IPS DF 6.9 (cell line): ENCODE measurements at regions not wholly inside any gene's neighbourhood (a gene's known extent, or its start where the extent isn't known, plus 50 kb on each side); places are given as distances from the start of the nearest gene placed in this dataset.
"Not testable (repeated sequence)": the region's sequence is repeated elsewhere in the genome, so short reads cannot be mapped to it uniquely, and the experiment has no call there.

Experiments
- DNase-seq: peaks from one replicate; pipeline ENCODE4 v3.0.0-alpha.2; 2013; ENCODE audit warnings: low read depth, low spot score
- H3K27ac ChIP-seq: one replicate; pipeline ENCODE4 v1.5.1; 2013; ENCODE audit warnings: low read length, control low read depth
- H3K27me3 ChIP-seq: 2 replicates; pipeline ENCODE4 v1.6.1; 2013; ENCODE audit warnings: mild to moderate bottlenecking, low read length; ENCODE audit not compliant: control insufficient read depth, insufficient read depth
- H3K36me3 ChIP-seq: 2 replicates; pipeline ENCODE4 v1.6.1; 2013; ENCODE audit warnings: low read length; ENCODE audit not compliant: control insufficient read depth, insufficient read depth
- H3K4me1 ChIP-seq: 2 replicates; pipeline ENCODE4 v1.6.1; 2013; ENCODE audit warnings: low read length; ENCODE audit not compliant: control insufficient read depth, insufficient read depth
- H3K4me3 ChIP-seq: 2 replicates; pipeline ENCODE4 v1.5.1; 2013; ENCODE audit warnings: mild to moderate bottlenecking, low read length
- H3K9me3 ChIP-seq: 2 replicates; pipeline ENCODE4 v1.6.1; 2013; ENCODE audit warnings: low read length, inconsistent platforms; ENCODE audit not compliant: control insufficient read depth, insufficient read depth
- WGBS: extraction: QIAGEN DNeasy Blood & Tissue Kit; methylation state at CpG from one replicate; pipeline ENCODE4 v1.1.7; 2013; ENCODE audit warnings: mixed read lengths, missing lambda C conversion rate; ENCODE audit not compliant: insufficient read length, insufficient coverage; 5-methylcytosine and 5-hydroxymethylcytosine counted together

DNA sequence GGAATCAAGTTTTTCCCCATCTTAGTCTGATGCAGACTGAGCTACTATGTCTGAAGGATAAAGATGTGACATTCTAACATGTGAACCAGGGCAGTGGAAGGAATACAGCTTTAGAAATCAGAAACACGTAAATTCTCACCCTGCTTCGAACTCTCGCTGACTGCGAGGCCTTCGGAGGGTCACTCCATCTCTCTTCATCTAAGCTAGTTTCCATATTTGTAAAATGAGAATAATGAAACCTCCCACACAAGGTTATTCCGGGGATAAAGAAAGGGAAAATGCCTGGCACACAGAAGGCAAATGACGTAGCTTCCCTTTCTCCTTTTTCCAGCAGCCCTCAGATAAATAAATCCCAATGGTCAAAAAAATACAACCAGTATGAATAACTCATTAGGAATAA is 152.0 kb downstream of the ATP6V0E2 start:
- not testable (repeated sequence) for H3K4me1 ChIP-seq, H3K36me3 ChIP-seq, H3K27ac ChIP-seq, H3K27me3 ChIP-seq, H3K4me3 ChIP-seq, H3K9me3 ChIP-seq, DNase-seq
- WGBS = no CpG with 5 or more reads among the region's 7 CpGs

DNA sequence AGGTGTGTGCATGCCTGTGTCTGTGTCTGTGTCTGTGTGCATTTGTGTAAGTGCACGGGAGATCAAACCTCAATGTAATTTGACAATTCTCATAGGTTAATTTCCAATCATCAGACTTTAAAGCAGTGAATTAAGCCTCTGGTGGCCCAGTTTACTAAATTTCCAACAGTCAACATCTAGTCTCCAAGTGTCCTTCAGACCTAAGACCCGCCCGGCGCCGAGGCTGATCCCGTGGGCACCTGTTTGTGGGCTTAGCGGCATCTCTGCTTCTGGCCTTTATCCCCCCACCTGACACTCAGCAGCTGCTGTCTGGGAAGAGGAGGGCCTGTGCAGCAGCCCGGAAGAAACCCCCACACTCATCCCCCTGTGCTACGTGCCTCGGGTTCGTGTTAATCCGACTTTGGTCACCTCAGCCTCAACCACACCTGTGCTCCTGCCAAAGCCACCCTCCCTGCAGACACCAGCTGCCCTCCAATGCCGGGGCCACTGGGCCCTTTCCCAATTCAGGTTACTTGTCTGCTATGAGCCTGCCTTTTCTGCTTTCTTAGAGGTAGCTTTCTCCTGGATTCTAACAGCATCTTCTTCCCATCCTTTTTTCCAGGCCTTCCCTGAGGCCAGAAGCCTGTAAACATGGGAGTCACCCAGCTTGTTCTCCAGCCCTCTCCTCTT is 154.7 kb downstream of the ATP6V0E2 start:
- H3K9me3 ChIP-seq, H3K36me3 ChIP-seq, H3K27ac ChIP-seq, H3K4me3 ChIP-seq, DNase-seq, H3K4me1 ChIP-seq, H3K27me3 ChIP-seq: not testable (repeated sequence)
- WGBS = no CpG with 5 or more reads among the region's 13 CpGs

DNA sequence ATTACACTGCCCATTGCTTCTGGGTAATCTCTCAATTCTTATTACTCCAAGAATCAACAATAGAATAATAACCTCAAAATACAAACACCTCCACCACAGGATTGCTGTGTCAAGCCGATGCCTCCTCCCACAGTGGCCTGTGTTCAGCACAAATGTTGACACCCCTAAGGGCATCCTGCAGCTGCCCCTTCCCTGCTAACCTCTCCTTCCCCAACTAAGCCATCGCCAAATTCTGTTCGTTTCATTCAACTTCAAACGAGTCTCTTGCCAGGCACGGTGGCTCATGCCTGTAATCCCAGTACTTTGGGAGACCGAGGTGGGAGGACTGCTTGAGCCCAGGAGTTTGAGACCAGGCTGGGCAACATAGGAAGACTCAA is 155.2 kb downstream of the ATP6V0E2 start:
- H3K27ac ChIP-seq, DNase-seq: not testable (repeated sequence)
- WGBS = no CpG with 5 or more reads among the region's 6 CpGs

DNA sequence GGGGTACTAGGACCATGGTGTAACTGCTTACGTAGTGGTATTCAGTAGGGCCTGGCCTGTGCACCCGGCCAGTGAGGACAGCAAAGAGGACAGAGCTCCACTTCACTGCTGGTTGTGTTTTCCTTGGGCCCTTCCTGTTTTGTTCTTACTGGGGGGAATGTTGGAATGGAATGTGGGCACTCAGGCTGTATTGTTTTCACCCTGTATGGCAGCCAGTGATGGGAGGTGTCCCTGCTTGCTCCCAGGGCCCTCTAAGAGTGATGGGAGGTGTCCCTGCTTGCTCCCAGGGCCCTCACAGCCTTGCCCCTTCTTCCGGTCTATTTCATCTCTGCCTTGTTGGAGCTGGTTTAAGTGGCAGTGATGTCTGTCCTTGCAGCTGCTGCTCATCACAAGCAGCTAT is 158.0 kb downstream of the ATP6V0E2 start:
- H3K36me3 ChIP-seq, H3K27me3 ChIP-seq, H3K4me3 ChIP-seq, DNase-seq, H3K27ac ChIP-seq, H3K4me1 ChIP-seq, H3K9me3 ChIP-seq: not testable (repeated sequence)
- no CpG with 5 or more reads among the region's 3 CpGs for WGBS

More for the DNA sequence above, 155.2 kb downstream of the ATP6V0E2 start:
- not testable (repeated sequence) for H3K4me3 ChIP-seq, H3K4me1 ChIP-seq, H3K27me3 ChIP-seq, H3K36me3 ChIP-seq, H3K9me3 ChIP-seq

DNA sequence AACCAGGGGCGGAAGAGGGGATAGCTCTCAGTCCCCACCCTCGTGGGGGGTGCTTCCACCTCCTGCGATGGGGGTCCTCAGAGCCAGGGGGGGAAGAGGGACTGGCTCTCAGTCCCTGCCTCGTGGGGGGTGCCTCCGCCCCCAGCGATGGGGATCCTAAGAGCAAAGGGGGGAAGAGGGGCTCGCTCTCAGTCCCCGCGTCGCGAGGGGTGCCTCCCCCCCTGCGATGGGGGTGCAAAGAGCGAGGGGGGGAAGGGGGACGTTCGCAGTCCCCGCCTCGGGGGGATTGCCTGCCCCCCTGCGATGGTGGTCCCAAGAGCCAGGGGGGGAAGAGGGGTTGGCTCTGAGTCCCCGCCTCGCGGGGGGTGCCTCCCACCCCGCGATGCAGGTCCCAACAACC is 159.9 kb downstream of the ATP6V0E2 start:
- not testable (repeated sequence) for DNase-seq, H3K4me3 ChIP-seq, H3K27me3 ChIP-seq, H3K36me3 ChIP-seq, H3K9me3 ChIP-seq, H3K27ac ChIP-seq, H3K4me1 ChIP-seq
- WGBS = no CpG with 5 or more reads among the region's 23 CpGs

DNA sequence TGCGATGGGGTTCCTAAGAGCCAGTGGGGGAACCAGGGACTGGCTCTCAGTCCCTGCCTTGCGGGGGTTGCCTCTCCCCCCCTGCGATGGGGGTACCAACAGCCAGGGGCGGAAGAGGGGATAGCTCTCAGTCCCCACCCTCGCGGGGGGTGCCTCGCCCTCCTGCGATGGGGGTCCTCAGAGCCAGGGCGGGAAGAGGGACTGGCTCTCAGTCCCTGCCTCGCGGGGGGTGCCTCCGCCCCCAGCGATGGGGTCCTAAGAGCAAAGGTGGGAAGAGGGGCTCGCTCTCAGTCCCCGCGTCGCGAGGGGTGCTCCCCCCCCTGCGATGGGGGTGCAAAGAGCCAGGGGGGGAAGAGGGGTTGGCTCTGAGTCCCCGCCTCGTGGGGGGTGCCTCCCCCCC is 162.0 kb downstream of the ATP6V0E2 start:
- H3K27ac ChIP-seq, H3K27me3 ChIP-seq, DNase-seq, H3K36me3 ChIP-seq, H3K9me3 ChIP-seq, H3K4me3 ChIP-seq, H3K4me1 ChIP-seq: not testable (repeated sequence)
- WGBS = no CpG with 5 or more reads among the region's 21 CpGs

DNA sequence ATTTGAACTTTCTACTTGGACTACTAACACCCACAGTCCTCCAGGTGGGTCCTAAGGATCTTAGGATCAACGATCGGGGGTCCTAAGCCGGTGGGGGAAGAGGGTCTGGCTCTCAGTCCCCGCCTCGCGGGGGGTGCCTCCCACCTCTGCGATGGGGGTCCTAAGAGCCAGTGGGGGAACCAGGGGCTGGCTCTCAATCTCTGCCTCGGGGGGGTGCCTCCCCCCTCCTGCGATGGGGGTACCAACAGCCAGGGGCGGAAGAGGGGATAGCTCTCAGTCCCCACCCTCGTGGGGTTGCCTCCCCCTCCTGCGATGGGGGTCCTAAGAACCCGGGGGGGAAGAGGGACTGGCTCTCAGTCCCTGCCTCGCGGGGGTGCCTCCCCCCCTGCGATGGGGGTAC is 165.3 kb downstream of the ATP6V0E2 start:
- not testable (repeated sequence) for H3K27me3 ChIP-seq, H3K4me1 ChIP-seq, H3K4me3 ChIP-seq, H3K36me3 ChIP-seq, DNase-seq, H3K9me3 ChIP-seq, H3K27ac ChIP-seq
- WGBS = no CpG with 5 or more reads among the region's 16 CpGs

DNA sequence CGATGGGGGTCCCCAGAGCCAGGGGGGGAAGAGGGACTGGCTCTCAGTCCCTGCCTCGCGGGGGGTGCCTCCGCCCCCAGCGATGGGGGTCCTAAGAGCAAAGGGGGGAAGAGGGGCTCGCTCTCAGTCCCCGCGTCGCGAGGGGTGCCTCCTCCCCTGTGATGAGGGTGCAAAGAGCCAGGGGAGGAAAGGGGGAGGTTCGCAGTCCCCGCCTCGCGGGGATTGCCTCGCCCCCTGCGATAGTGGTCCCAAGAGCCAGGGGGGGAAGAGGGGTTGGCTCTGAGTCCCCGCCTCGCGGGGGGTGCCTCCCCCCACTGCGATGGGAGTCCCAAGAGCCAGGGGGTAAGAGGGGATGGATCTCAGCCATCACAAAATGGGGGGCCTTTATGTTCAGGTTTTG is 168.5 kb downstream of the ATP6V0E2 start:
- H3K27ac ChIP-seq, H3K4me3 ChIP-seq, DNase-seq, H3K9me3 ChIP-seq, H3K27me3 ChIP-seq, H3K36me3 ChIP-seq, H3K4me1 ChIP-seq: not testable (repeated sequence)
- no CpG with 5 or more reads among the region's 20 CpGs for WGBS

DNA sequence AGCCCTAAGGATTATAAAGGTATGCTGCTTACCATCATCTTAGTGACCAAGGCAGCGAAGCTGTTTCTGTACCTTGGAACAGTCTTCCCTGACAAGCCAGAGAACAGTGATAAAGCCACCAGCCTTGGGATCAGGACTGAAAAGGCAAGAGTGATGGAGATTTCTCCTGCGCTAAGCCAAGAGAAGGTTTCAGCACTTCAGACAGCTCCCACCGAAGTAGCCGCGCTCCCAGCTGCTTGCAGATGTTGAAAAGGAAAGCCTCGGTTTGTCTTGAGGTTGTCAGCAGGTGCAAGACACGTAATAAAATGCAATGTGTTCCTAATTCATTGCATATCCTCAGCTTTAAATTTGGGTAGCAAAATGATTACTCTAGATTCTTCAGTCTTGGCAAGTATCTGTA is 171.0 kb downstream of the ATP6V0E2 start:
- not testable (repeated sequence) for H3K9me3 ChIP-seq, H3K36me3 ChIP-seq, H3K4me1 ChIP-seq, H3K4me3 ChIP-seq, H3K27me3 ChIP-seq, H3K27ac ChIP-seq
- WGBS = no CpG with 5 or more reads among the region's 7 CpGs
- peak; percentile 16 for DNase-seq

DNA sequence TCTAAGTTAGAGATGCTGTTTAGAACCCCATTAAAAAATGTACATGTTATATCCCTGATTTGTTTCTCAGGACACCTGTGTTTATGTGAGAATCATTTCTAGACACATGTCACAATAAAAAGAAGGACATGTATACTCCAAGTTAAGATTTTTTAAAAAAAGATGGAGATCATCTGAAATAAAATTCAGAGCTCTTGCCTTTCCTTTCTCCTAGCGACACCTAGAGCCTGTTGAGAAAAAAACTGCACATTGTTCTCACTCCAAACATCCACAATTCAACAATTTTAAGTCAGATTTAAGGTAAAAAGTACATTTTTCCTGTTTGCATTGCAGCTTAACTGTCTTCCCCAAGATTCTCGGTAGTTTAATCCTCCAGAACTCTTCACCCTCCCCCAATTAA is 171.8 kb downstream of the ATP6V0E2 start:
- no CpG with 5 or more reads among the region's 2 CpGs for WGBS
- not testable (repeated sequence) for H3K36me3 ChIP-seq, H3K4me1 ChIP-seq, H3K27me3 ChIP-seq, H3K27ac ChIP-seq, H3K9me3 ChIP-seq, DNase-seq, H3K4me3 ChIP-seq

DNA sequence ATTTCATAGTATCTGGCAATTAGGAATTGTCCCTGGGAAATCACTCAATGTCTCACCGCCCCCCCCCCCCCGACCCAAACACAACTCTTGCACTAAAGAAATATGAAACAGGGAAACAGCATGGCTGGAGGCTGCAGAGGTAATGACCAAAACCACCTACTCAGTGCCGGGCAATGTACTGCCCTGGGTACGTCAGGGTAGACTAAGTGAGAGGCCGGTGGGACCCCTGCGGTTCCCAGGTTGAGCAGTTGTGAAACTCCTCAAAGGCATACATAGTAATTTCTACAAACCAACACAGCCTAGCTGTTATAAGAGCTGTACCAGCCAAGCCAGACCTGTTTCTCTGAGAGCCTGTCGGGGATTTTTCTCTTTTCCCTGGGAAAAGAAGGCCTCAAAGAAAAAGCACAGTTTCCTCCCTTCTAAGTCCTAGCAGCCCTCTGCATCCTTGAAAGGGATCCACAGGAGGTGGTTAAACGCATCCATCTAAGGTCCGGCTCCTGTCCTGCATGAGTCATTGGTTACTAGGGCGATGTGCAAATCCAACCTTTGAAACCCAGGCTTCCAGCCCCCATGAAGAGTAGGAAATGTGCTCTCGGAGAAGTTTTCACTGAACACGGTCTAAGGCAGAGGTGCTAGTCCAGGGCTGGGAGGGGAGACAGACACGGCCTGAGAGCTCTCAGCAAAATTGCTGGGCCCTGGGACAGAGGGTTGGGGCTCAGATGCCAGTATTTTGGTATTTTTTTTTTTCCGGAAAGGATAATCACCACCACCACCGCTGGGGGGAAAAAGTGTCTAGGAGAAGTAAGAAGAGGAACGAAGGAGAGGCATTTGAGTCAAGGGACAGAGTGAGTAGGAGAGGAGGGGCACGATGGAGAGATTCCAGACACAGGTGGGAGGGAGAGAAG is 172.8 kb downstream of the ATP6V0E2 start:
- no CpG with 5 or more reads among the region's 17 CpGs for WGBS
- not testable (repeated sequence) for H3K4me3 ChIP-seq, H3K4me1 ChIP-seq, H3K9me3 ChIP-seq, H3K36me3 ChIP-seq, H3K27ac ChIP-seq, H3K27me3 ChIP-seq, DNase-seq
